Activated CD4-positive, CD25-positive, alpha-beta regulatory T cell treated with anti-CD3 and anti-CD28 coated beads, Interleukin-2, amount 50 U/mL, for 24 hours (primary cell): ENCODE measurements at regions not wholly inside any gene's neighbourhood (a gene's known extent, or its start where the extent isn't known, plus 50 kb on each side); places are given as distances from the start of the nearest gene placed in this dataset.
"Not testable (repeated sequence)": the region's sequence is repeated elsewhere in the genome, so short reads cannot be mapped to it uniquely, and the experiment has no call there.

Experiments used
- ATAC-seq, 2 donors: fragments of 150-1000 bp; cut with Tn5 transposase; one replicate each; pipeline ENCODE4 v1.10.0; 2021; ENCODE audit warnings: mild to moderate bottlenecking in 1 of 2, moderate library complexity in 1 of 2

- ATAC-seq = no peak
Measured at GRCh38 chr11:70551351-70552166, 153.2 kb downstream of the CTTN start.

GRCh38 chr11:70552167-70553150 is 154.1 kb downstream of the CTTN start:
- no peak for ATAC-seq

- ATAC-seq = no peak
Measured at GRCh38 chr11:70555078-70555477, 156.7 kb downstream of the CTTN start.

- ATAC-seq = no peak
Measured at GRCh38 chr11:70556884-70557741, 158.8 kb downstream of the CTTN start.

- no peak for ATAC-seq
Measured at GRCh38 chr11:70557742-70558485, 159.6 kb downstream of the CTTN start.

- no peak for ATAC-seq
Measured at GRCh38 chr11:70558681-70559080, 160.4 kb downstream of the CTTN start.

GRCh38 chr11:70559516-70559915 is 161.2 kb downstream of the CTTN start:
- no peak for ATAC-seq

- ATAC-seq = not testable (repeated sequence)
Measured at GRCh38 chr11:70560621-70561020, 162.3 kb downstream of the CTTN start.

GRCh38 chr11:70566768-70567530 is 168.6 kb downstream of the CTTN start:
- no peak for ATAC-seq

GRCh38 chr11:70567680-70568034 is 169.3 kb downstream of the CTTN start:
- no peak for ATAC-seq

- no peak for ATAC-seq
Measured at GRCh38 chr11:70568035-70568813, 169.9 kb downstream of the CTTN start.

GRCh38 chr11:70568814-70569617 is 170.7 kb downstream of the CTTN start:
- ATAC-seq = no peak

- no peak for ATAC-seq
Measured at GRCh38 chr11:70569618-70569890, 171.2 kb downstream of the CTTN start.

GRCh38 chr11:70569996-70570692 is 171.8 kb downstream of the CTTN start:
- ATAC-seq = no peak

- ATAC-seq = no peak
Measured at GRCh38 chr11:70570693-70571395, 172.5 kb downstream of the CTTN start.

GRCh38 chr11:70572974-70573260 is 174.6 kb downstream of the CTTN start:
- ATAC-seq = no peak

GRCh38 chr11:70573701-70574151 is 175.4 kb downstream of the CTTN start:
- ATAC-seq = no peak

- no peak for ATAC-seq
Measured at GRCh38 chr11:70574725-70575347, 176.5 kb downstream of the CTTN start.
